ENCODE measurements at regions not wholly inside any gene's neighbourhood (a gene's known extent, or its start where the extent isn't known, plus 50 kb on each side); places are given as distances from the start of the nearest gene placed in this dataset.

GRCh38 chr18:10072671-10073175 lies 158.9 kb downstream of the VAPA start (continued):
- no peak for TF ChIP-seq REST (IDR thresholded peaks at IDR 0.05; ENCODE audit: unreplicated experiment)
- no peak for TF ChIP-seq ETS1 (IDR thresholded peaks at IDR 0.05)
- no peak for TF ChIP-seq JUNB (IDR thresholded peaks at IDR 0.05; ENCODE audit: unreplicated experiment)
- TF ChIP-seq ZNF114 (CRISPR knock-in tag; IDR thresholded peaks at IDR 0.05) = no peak

GRCh38 chr18:10074110-10074509 lies 160.3 kb downstream of the VAPA start:
- Histone ChIP-seq H3K36me3 (ENCODE audit: insufficient read depth) (no peaks in the 10 kb centered on the region), H3K79me2 (replicated peaks; ENCODE audit: insufficient read depth) (no peaks in the 10 kb centered on the region), H4K20me1 (replicated peaks; ENCODE audit: insufficient read depth) (no peaks in the 10 kb centered on the region), H3K27me3 (ENCODE audit: insufficient read depth) (no peaks in the 10 kb centered on the region), H3F3A (replicated peaks; ENCODE audit: low read depth) (no peaks in the 10 kb centered on the region), H3K27ac (ENCODE audit: low read depth) (no peak overlapping the region), H3K9me2 (ENCODE audit: insufficient read depth) (peaks cover 6% of the 10 kb centered on the region; the same call in 1 of the 2 replicates), H2AFZ (no peak overlapping the region), H3K4me3 (no peak overlapping the region), H3K4me2 (no peak overlapping the region), H3K4me1 (ENCODE audit: insufficient read depth) (no peaks in the 10 kb centered on the region; the same call in 1 of the 2 replicates)
- Mint-ChIP-seq H3K36me3 (ENCODE audit: low read depth) (no peaks in the 10 kb centered on the region), H3K27ac (no peak overlapping the region), H3K4me3 (no peak overlapping the region), H3K27me3 (ENCODE audit: insufficient read depth, low read depth, poor library complexity) (peaks cover 5% of the 10 kb centered on the region), H3K4me1 (peaks cover 21% of the 10 kb centered on the region), H3K9me3 (no peaks in the 10 kb centered on the region)
- ATAC-seq (no peak), DNase-seq (ENCODE audit: low spot score) (no peak)
- TF ChIP-seq JUNB (IDR thresholded peaks at IDR 0.05; ENCODE audit: unreplicated experiment) = no peak
- TF ChIP-seq EZH2phosphoT487 (IDR thresholded peaks at IDR 0.05; ENCODE audit: unreplicated experiment) = no peak
- TF ChIP-seq ZNF462 (CRISPR knock-in tag; IDR thresholded peaks at IDR 0.05) = no peak
- no peak for TF ChIP-seq CREB1 (CRISPR knock-in tag; IDR thresholded peaks at IDR 0.05; ENCODE audit: low read depth)
- no peak for TF ChIP-seq NANOG (IDR thresholded peaks at IDR 0.05; ENCODE audit: borderline replicate concordance)
- no peak for TF ChIP-seq ZNF114 (CRISPR knock-in tag; IDR thresholded peaks at IDR 0.05)
- no peak for TF ChIP-seq POLR2AphosphoS5 (IDR thresholded peaks at IDR 0.05; ENCODE audit: low read depth)
- no peak for TF ChIP-seq STAT1 (IDR thresholded peaks at IDR 0.05; ENCODE audit: unreplicated experiment)
- no peak for TF ChIP-seq EZH2 (IDR thresholded peaks at IDR 0.05; ENCODE audit: low read depth, unreplicated experiment)
- TF ChIP-seq ZNF331 (CRISPR knock-in tag; IDR thresholded peaks at IDR 0.05; ENCODE audit: low read depth) = no peak
- TF ChIP-seq ETS1 (IDR thresholded peaks at IDR 0.05) = no peak
